COLO668 (cell line): ENCODE measurements at regions not wholly inside any gene's neighbourhood (a gene's known extent, or its start where the extent isn't known, plus 50 kb on each side); places are given as distances from the start of the nearest gene placed in this dataset.
A peak's percentile ranks its signal among the peaks of the same experiment; 100 is the strongest.

ENCODE experiments used
- DNase-seq: peaks from one replicate; lab custom pipeline; 2025; ENCODE audit not compliant: unreplicated experiment; lab: John Stamatoyannopoulos, UW

- DNase-seq = no peak
Measured at GRCh38 chr11:134008634-134009071, 51.9 kb upstream of the IGSF9B start.

- no peak for DNase-seq
Measured at GRCh38 chr11:134013518-134013917, 55.4 kb upstream of the JAM3 start.

- DNase-seq = peak; percentile 12
Measured at GRCh38 chr11:134014511-134014910, 54.4 kb upstream of the JAM3 start.

GRCh38 chr11:134015556-134015955, 53.3 kb upstream of the JAM3 start:
- no peak for DNase-seq

GRCh38 chr11:134017511-134018430, 51.1 kb upstream of the JAM3 start:
- DNase-seq = no peak
